ENCODE measurements at regions not wholly inside any gene's neighbourhood (a gene's known extent, or its start where the extent isn't known, plus 50 kb on each side); places are given as distances from the start of the nearest gene placed in this dataset.

DNA sequence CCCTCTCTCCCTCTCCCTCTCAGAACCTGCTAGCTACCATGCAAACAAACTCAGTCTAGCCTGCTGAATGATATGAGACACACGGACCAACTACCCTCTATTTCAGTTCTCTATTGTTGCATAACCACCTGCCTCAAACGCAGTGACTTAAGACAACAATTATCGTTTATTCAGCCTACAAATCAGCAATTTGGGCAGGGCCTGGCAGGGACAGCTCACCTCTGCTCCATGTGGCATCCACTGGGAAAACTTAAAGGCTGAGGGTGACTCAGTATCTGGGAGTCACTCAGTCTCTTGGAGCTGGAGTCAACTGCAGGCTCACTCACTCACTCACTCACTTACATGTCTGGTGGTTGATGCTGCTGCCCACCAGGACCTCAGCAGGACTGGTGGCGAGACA lies 121.3 kb downstream of the SEC16B start:
- intact Hi-C loops (cut with DNase I; ENCODE audit: low total_unique reads), result no loop called here
- Histone ChIP-seq H3K9me3 (no peaks in the 10 kb centered on the region), H3K27ac (no peak overlapping the region), H3K4me3 (no peak overlapping the region), H3K36me3 (no peaks in the 10 kb centered on the region), H3K4me1 (no peaks in the 10 kb centered on the region), H3K27me3 (no peaks in the 10 kb centered on the region)
- TF ChIP-seq, protein P1, sequence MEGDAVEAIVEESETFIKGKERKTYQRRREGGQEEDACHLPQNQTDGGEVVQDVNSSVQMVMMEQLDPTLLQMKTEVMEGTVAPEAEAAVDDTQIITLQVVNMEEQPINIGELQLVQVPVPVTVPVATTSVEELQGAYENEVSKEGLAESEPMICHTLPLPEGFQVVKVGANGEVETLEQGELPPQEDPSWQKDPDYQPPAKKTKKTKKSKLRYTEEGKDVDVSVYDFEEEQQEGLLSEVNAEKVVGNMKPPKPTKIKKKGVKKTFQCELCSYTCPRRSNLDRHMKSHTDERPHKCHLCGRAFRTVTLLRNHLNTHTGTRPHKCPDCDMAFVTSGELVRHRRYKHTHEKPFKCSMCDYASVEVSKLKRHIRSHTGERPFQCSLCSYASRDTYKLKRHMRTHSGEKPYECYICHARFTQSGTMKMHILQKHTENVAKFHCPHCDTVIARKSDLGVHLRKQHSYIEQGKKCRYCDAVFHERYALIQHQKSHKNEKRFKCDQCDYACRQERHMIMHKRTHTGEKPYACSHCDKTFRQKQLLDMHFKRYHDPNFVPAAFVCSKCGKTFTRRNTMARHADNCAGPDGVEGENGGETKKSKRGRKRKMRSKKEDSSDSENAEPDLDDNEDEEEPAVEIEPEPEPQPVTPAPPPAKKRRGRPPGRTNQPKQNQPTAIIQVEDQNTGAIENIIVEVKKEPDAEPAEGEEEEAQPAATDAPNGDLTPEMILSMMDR (IDR thresholded peaks at IDR 0.05), result no peak
- no peak for TF ChIP-seq POLR2A (IDR thresholded peaks at IDR 0.05)
- no peak for DNase-seq

DNA sequence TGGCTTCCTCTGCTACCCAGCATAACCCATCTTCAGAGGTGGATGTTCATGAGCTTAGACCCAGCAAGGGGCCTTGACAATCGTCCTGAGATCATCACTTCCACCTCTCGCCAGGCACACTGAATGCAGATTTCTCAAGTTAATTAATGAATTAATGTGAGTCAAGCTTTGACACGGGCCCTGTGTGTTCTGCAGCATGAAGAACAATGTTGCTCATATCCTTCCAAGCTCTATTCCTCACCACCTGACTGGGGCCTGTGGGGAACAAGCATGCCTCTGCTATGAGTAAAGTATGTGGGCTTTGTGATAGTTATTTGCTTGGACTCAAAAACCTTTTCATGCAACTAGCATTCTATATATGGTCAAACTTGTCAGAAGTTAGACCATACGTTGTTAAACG lies 122.0 kb downstream of the SEC16B start:
- no peaks in the 10 kb centered on the region for H3K9me3 ChIP-seq
- no peaks in the 10 kb centered on the region for H3K36me3 ChIP-seq
- DNase-seq, result no peak
- no peaks in the 10 kb centered on the region for H3K27me3 ChIP-seq
- intact Hi-C loops (cut with DNase I; ENCODE audit: low total_unique reads), result no loop called here
- no peak overlapping the region for H3K4me3 ChIP-seq
- H3K4me1 ChIP-seq, result no peaks in the 10 kb centered on the region
- no peak for TF ChIP-seq POLR2A (IDR thresholded peaks at IDR 0.05)
- TF ChIP-seq, protein P1 (IDR thresholded peaks at IDR 0.05), result no peak
- no peak overlapping the region for H3K27ac ChIP-seq

DNA sequence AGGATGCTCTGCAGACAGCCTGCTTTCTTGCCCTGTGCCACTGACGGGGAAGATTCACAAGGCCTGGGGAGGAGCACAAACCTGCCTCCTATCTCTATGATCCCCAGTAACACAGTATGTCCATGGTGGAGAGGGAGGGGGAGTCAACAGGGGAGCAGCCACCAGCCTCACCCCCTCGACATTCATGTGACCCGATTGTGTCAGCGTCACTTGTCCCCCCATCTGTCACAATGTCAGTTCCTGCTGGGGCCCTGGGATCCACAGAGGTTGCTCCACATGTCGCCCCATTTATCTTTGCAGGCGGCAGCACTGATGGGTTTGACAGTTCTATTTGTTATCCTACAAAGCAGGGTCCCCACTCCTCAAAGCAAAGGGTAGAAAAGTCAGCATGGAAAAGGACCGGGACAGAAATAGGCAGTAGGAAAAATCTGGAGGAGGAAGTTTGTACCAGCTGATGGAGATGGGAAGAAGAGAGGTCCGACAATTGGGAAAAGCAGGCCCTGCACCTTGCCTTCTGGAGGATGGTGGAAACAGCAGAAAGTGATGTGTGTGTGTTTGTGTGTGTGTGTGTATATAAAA lies 130.9 kb downstream of the SEC16B start:
- H3K9me3 ChIP-seq, result no peaks in the 10 kb centered on the region
- no peaks in the 10 kb centered on the region for H3K4me1 ChIP-seq
- intact Hi-C loops (cut with DNase I; ENCODE audit: low total_unique reads), result no loop called here
- TF ChIP-seq, protein P1 (IDR thresholded peaks at IDR 0.05), result no peak
- no peak for TF ChIP-seq POLR2A (IDR thresholded peaks at IDR 0.05)
- no peak overlapping the region for H3K27ac ChIP-seq
- no peak overlapping the region for H3K4me3 ChIP-seq
- no peaks in the 10 kb centered on the region for H3K36me3 ChIP-seq
- no peaks in the 10 kb centered on the region for H3K27me3 ChIP-seq
- DNase-seq, result no peak

DNA sequence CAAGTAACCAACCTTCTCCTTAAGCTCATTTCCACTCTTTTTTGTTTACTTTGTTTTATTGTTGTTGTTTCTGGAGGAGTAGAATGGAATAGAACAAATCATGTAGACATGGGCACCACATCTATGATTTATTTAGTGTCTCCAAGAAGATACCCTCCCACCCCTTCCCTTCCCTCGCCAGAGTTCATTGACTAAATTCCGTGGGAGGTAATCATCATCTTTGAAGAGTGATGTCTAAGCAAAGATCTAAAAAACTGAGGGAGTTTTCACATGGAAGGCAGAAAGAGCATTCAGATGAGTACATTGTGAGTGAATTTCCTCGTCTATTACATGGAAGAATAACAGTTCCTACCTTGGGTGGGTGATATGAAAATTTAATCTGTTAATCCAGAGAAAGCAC lies 136.2 kb downstream of the SEC16B start:
- H3K27ac ChIP-seq, result no peak overlapping the region
- TF ChIP-seq, protein P1 (IDR thresholded peaks at IDR 0.05), result no peak
- TF ChIP-seq POLR2A (IDR thresholded peaks at IDR 0.05), result no peak
- no peaks in the 10 kb centered on the region for H3K4me1 ChIP-seq
- no peaks in the 10 kb centered on the region for H3K27me3 ChIP-seq
- no peak overlapping the region for H3K4me3 ChIP-seq
- H3K9me3 ChIP-seq, result no peaks in the 10 kb centered on the region
- H3K36me3 ChIP-seq, result no peaks in the 10 kb centered on the region
- intact Hi-C loops (cut with DNase I; ENCODE audit: low total_unique reads), result no loop called here
- no peak for DNase-seq

DNA sequence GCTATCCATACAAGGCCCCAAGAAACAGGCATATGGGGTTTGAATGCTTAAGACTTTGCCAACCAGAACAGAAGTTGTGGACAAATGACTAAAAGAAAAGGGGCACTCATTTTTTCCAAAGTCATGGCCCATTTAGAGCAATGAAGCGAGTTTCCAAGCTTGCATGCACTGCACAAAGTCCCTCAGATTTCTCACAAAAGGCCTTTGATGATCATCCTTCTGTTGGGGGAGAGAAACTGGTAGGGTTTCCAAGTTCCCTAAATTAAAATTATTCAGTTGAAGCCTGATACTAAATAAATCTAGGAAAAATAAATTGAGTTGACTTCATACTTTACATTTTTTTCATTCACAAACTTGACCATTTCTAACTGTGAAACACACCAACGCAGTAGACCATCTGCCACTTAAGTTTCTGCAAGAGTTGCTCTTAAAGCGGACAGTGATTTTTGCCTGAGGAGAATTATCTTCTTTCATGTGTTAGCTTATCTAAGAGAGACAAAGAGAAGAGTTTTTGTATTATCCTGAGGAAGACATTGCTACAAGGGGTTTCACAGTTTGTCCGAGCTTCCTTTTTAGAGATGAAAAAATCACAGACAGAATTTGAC lies 139.2 kb downstream of the SEC16B start:
- no peak overlapping the region for H3K27ac ChIP-seq
- DNase-seq, result no peak
- H3K4me3 ChIP-seq, result no peak overlapping the region
- H3K36me3 ChIP-seq, result no peaks in the 10 kb centered on the region
- intact Hi-C loops (cut with DNase I; ENCODE audit: low total_unique reads), result no loop called here
- H3K27me3 ChIP-seq, result no peaks in the 10 kb centered on the region
- no peaks in the 10 kb centered on the region for H3K4me1 ChIP-seq
- no peaks in the 10 kb centered on the region for H3K9me3 ChIP-seq
- no peak for TF ChIP-seq POLR2A (IDR thresholded peaks at IDR 0.05)

Data from uterus (tissue), 3 donors.